ENCODE measurements at regions not wholly inside any gene's neighbourhood (a gene's known extent, or its start where the extent isn't known, plus 50 kb on each side); places are given as distances from the start of the nearest gene placed in this dataset.

- H4K20me1 ChIP-seq (replicated peaks; ENCODE audit: control insufficient read depth, insufficient read depth, low read length): no peaks in the 10 kb centered on the region
- CTCF ChIA-PET (ENCODE audit: low intra/inter-chr PET ratio): no interaction called here
- ATAC-seq (no peak), FAIRE-seq (no peak), DNase-seq (ENCODE audit: extremely low read depth in 1 of 4, low spot score in 3 of 4) (no peak)
- H3K4me3 ChIP-seq: no peak overlapping the region
- H3K9me1 ChIP-seq (ENCODE audit: control insufficient read depth, insufficient read depth, low read length): no peaks in the 10 kb centered on the region
- no TSS peak for BruUV-seq (replicated peaks)
- H3K4me2 ChIP-seq (ENCODE audit: insufficient read depth, low read length): no peak overlapping the region
- H3K36me3 ChIP-seq (ENCODE audit: control insufficient read depth, insufficient read depth, low read length): no peaks in the 10 kb centered on the region
- no peaks in the 10 kb centered on the region for H3K27me3 ChIP-seq (ENCODE audit: control insufficient read depth in 2 of 2, insufficient read depth in 2 of 2, low read length in 2 of 2)
- no peak overlapping the region for H2AFZ ChIP-seq (ENCODE audit: low read depth, low read length)
- no peak overlapping the region for H3K27ac ChIP-seq (ENCODE audit: extremely low read depth, low read depth, low read length)
- no peaks in the 10 kb centered on the region for H3K4me1 ChIP-seq (replicated peaks in 1 of 2; ENCODE audit: control insufficient read depth in 2 of 2, insufficient read depth in 2 of 2, low read length in 2 of 2)
- in situ Hi-C loops (cut with MboI) (no loop called here), intact Hi-C loops (cut with micrococcal nuclease) (no loop called here)
- POLR2A ChIA-PET: no interaction called here
- no peak overlapping the region for H3K9ac ChIP-seq (ENCODE audit: insufficient read depth in 1 of 2, low read depth in 2 of 2, low read length in 2 of 2)
- no peaks in the 10 kb centered on the region for H3K9me3 ChIP-seq (replicated peaks; ENCODE audit: control insufficient read depth, insufficient read depth, low read depth, low read length)
- no peaks in the 10 kb centered on the region for H3K79me2 ChIP-seq (ENCODE audit: control insufficient read depth, insufficient read depth, low read length)
- 0% methylated on average over 3 of the region's 3 CpGs for WGBS (ENCODE audit: insufficient coverage, low coverage, missing lambda C conversion rate)
- TF ChIP-seq MITF (IDR thresholded peaks at IDR 0.05): no peak
- TF ChIP-seq DLX4 (CRISPR knock-in tag; IDR thresholded peaks at IDR 0.05): no peak
- TF ChIP-seq ATF6 (CRISPR knock-in tag; IDR thresholded peaks at IDR 0.05): no peak
- TF ChIP-seq ZNF57 (CRISPR knock-in tag; IDR thresholded peaks at IDR 0.05): no peak
- TF ChIP-seq SREBF2 (CRISPR knock-in tag; IDR thresholded peaks at IDR 0.05): no peak
- no peak for TF ChIP-seq CREB5 (CRISPR knock-in tag; IDR thresholded peaks at IDR 0.05)
- TF ChIP-seq ZNF518B (CRISPR knock-in tag; IDR thresholded peaks at IDR 0.05): no peak
- TF ChIP-seq SIX5 (IDR thresholded peaks at IDR 0.05; ENCODE audit: borderline replicate concordance in 1 of 2, insufficient read depth in 1 of 2, low read depth in 1 of 2, low read length in 2 of 2): no peak
- no peak for TF ChIP-seq CXXC5 (CRISPR knock-in tag; IDR thresholded peaks at IDR 0.05)
- no peak for TF ChIP-seq ETV1 (tag; conservative IDR thresholded peaks at IDR 0.05; ENCODE audit: low read depth)
- no peak for TF ChIP-seq CHD2 (IDR thresholded peaks at IDR 0.05; ENCODE audit: low read depth, low read length)
- no peak for TF ChIP-seq HNRNPK (IDR thresholded peaks at IDR 0.05; ENCODE audit: low read depth, low read length, poor library complexity, severe bottlenecking)
- no peak for TF ChIP-seq ZNF551 (CRISPR knock-in tag; IDR thresholded peaks at IDR 0.05)
Observed at GRCh38 chr17:69773081-69773480, 301.9 kb upstream of the KCNJ16 start.

Measured in K562 (cell line).